Nephron progenitor cell (in vitro differentiated cells): ENCODE measurements at regions not wholly inside any gene's neighbourhood (a gene's known extent, or its start where the extent isn't known, plus 50 kb on each side); places are given as distances from the start of the nearest gene placed in this dataset.

Experiments used
- DNase-seq: peaks from one replicate; pipeline ENCODE4 v3.0.0; 2021
- H3K27ac Mint-ChIP-seq: 2 replicates; pipeline ENCODE4 v1.8.0; 2021; ENCODE audit warnings: mild to moderate bottlenecking, moderate library complexity, mixed read lengths
- H3K27me3 Mint-ChIP-seq: 2 replicates; pipeline ENCODE4 v1.8.0; 2021; ENCODE audit warnings: mild to moderate bottlenecking, low read depth, mixed read lengths; ENCODE audit not compliant: poor library complexity
- H3K36me3 Mint-ChIP-seq: 2 replicates; pipeline ENCODE4 v1.8.0; 2021; ENCODE audit warnings: low read depth, mixed read lengths
- H3K4me1 Mint-ChIP-seq: 2 replicates; pipeline ENCODE4 v1.8.0; 2021; ENCODE audit warnings: mixed read lengths
- H3K4me3 Mint-ChIP-seq: 2 replicates; pipeline ENCODE4 v1.8.0; 2021; ENCODE audit warnings: mild to moderate bottlenecking, moderate library complexity, mixed read lengths
- H3K9me3 Mint-ChIP-seq: 2 replicates; pipeline ENCODE4 v1.8.0; 2021; ENCODE audit warnings: mild to moderate bottlenecking, moderate library complexity, mixed read lengths
- TF ChIP-seq, protein P1 (sequence below): fragments of 200-600 bp; sonication (generic); IDR thresholded peaks from 2 replicates; pipeline ENCODE4 v1.5.0; 2021; ENCODE audit warnings: antibody characterized with exemption

DNA sequence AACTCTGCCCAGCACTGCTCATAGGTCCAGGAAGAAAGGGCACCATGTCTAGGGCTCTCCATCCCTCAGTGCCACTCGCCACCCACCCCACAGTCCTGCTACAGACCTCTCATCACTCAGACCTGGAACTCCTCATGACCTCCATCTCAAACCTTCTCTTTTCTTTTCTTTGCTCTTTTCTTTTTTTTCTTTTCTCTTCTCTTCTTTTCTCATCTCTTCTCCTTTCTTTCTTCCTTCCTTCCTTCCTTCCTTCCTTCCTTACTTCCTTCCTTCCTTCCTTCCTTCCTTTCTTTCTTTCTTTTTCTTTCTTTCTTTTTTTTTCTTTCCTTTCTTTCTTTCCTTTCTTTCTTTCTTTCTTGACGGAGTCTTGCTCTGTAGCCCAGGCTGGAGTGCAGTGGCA lies 122.2 kb downstream of the KLF6 start:
- Mint-ChIP-seq H3K27ac (no peak overlapping the region), H3K4me1 (peaks cover 9% of the 10 kb centered on the region), H3K27me3 (peaks cover 10% of the 10 kb centered on the region), H3K9me3 (peaks cover 16% of the 10 kb centered on the region), H3K4me3 (no peak overlapping the region), H3K36me3 (peaks cover 5% of the 10 kb centered on the region)
- no peak for DNase-seq
- TF ChIP-seq, protein P1, sequence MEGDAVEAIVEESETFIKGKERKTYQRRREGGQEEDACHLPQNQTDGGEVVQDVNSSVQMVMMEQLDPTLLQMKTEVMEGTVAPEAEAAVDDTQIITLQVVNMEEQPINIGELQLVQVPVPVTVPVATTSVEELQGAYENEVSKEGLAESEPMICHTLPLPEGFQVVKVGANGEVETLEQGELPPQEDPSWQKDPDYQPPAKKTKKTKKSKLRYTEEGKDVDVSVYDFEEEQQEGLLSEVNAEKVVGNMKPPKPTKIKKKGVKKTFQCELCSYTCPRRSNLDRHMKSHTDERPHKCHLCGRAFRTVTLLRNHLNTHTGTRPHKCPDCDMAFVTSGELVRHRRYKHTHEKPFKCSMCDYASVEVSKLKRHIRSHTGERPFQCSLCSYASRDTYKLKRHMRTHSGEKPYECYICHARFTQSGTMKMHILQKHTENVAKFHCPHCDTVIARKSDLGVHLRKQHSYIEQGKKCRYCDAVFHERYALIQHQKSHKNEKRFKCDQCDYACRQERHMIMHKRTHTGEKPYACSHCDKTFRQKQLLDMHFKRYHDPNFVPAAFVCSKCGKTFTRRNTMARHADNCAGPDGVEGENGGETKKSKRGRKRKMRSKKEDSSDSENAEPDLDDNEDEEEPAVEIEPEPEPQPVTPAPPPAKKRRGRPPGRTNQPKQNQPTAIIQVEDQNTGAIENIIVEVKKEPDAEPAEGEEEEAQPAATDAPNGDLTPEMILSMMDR = no peak

DNA sequence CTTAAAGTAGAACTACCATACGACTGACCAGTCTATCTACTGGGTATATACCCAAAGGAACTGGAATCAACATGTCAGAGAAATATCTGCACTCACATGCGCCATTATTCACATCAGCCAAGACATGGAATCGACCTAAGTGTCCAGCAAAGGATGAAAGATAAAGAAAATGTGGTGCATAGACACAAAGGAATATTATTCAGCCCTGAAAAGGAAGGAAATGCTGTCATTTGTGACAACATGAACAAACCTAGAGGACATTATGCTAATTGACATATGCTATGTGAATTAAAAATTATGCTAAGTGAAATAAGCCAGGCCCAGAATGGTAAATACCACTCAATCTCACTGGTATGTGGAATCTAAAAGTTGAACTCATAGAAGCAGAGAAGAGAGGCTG lies 123.7 kb downstream of the KLF6 start:
- H3K27me3 Mint-ChIP-seq = peaks cover 10% of the 10 kb centered on the region
- no peak overlapping the region for H3K4me3 Mint-ChIP-seq
- H3K9me3 Mint-ChIP-seq = peaks cover 16% of the 10 kb centered on the region
- H3K4me1 Mint-ChIP-seq = peaks cover 6% of the 10 kb centered on the region
- H3K27ac Mint-ChIP-seq = no peak overlapping the region
- TF ChIP-seq, protein P1 = no peak
- H3K36me3 Mint-ChIP-seq = peaks cover 5% of the 10 kb centered on the region
- no peak for DNase-seq

DNA sequence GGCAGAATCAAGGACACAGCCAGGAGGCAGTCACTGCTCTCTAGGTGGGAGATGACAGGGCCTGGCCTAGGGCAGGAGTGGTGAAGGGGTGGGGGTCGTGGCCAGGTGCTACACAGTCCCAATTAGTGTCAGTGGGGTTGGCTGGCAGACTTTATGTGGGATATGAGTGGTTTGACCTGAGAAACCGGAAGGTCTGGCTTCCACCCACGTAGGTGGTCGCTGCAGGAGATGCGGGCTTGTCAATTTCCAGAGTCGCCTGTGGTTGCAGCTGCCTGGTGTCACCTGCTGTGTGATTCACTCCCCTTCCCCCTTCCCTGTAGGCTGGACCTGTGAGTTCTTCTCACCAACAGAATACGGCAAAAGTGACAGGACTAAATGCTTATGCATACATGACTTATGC lies 124.3 kb downstream of the KLF6 start:
- Mint-ChIP-seq H3K36me3 (peaks cover 5% of the 10 kb centered on the region), H3K4me1 (peaks cover 11% of the 10 kb centered on the region), H3K9me3 (peaks cover 16% of the 10 kb centered on the region), H3K27ac (no peak overlapping the region), H3K27me3 (peaks cover 10% of the 10 kb centered on the region), H3K4me3 (no peak overlapping the region)
- no peak for DNase-seq
- TF ChIP-seq, protein P1 = no peak

- TF ChIP-seq, protein P1 = no peak
- Mint-ChIP-seq H3K4me3 (no peak overlapping the region), H3K4me1 (peaks cover 18% of the 10 kb centered on the region)
These were observed 125.6 kb downstream of the KLF6 start for GRCh38 chr10:3659203-3659917.

DNA sequence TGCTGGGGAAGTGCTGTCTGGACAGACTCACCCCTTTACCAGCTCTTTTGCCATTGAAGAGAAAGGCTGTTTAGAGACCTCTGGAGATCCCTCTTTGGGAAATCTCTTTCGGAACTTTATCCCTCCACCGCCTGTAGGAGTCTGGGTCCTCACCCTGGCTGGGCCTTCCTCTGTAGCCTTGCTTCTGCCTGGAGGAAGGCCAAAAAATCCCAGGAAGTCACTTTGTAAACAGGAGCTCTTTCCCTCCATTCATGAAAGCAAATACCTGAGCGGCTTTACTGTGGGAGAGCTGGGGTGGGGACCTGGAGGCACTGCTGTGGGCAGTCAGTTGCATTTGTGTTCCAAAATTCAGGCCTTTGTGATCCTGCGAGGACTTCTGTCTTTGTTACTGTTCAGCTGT lies 126.2 kb downstream of the KLF6 start:
- H3K36me3 Mint-ChIP-seq = peaks cover 5% of the 10 kb centered on the region
- H3K4me3 Mint-ChIP-seq = no peak overlapping the region
- no peak for DNase-seq
- TF ChIP-seq, protein P1 = no peak
- peaks cover 16% of the 10 kb centered on the region for H3K9me3 Mint-ChIP-seq
- H3K27me3 Mint-ChIP-seq = peaks cover 9% of the 10 kb centered on the region
- peaks cover 18% of the 10 kb centered on the region for H3K4me1 Mint-ChIP-seq
- no peak overlapping the region for H3K27ac Mint-ChIP-seq

More at GRCh38 chr10:3659203-3659917, 125.6 kb downstream of the KLF6 start:
- H3K27me3 Mint-ChIP-seq = peaks cover 9% of the 10 kb centered on the region
- no peak overlapping the region for H3K27ac Mint-ChIP-seq
- H3K9me3 Mint-ChIP-seq = peaks cover 16% of the 10 kb centered on the region
- peaks cover 5% of the 10 kb centered on the region for H3K36me3 Mint-ChIP-seq
- no peak for DNase-seq

DNA sequence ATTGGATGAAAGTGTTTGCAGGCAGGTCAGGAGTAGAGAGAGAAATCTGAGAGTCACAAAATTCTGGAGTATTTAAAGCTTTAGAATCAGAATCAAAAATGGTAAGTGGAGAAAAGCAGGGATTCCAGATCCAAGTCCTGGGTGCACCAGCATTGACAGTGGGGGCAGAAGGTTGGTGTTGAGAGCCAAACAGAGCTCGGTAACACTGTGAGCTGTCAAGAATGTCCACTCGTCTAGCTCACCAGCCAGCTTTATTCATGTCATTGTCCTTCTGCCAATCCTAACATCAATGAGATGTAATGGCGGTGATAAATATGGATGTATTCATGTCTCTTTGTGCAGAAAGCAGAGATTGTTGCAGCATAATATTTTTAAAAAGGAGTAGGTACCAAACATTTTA lies 128.8 kb downstream of the KLF6 start:
- H3K4me3 Mint-ChIP-seq = no peak overlapping the region
- H3K4me1 Mint-ChIP-seq = peaks cover 18% of the 10 kb centered on the region
- H3K36me3 Mint-ChIP-seq = peaks cover 5% of the 10 kb centered on the region
- TF ChIP-seq, protein P1 = no peak
- H3K27ac Mint-ChIP-seq = peak overlapping the region; percentile 51
- H3K9me3 Mint-ChIP-seq = peaks cover 12% of the 10 kb centered on the region
- DNase-seq = no peak
- H3K27me3 Mint-ChIP-seq = peaks cover 8% of the 10 kb centered on the region
